GM19025 (cell line): ENCODE measurements at regions not wholly inside any gene's neighbourhood (a gene's known extent, or its start where the extent isn't known, plus 50 kb on each side); places are given as distances from the start of the nearest gene placed in this dataset.
"Not testable (repeated sequence)": the region's sequence is repeated elsewhere in the genome, so short reads cannot be mapped to it uniquely, and the experiment has no call there.

ENCODE experiments used
- ATAC-seq: cut with Tn5 transposase; IDR thresholded peaks from one replicate; pipeline ENCODE4 v1.9.1; 2021; ENCODE audit warnings: mild to moderate bottlenecking, low read depth, moderate library complexity; ENCODE audit not compliant: unreplicated experiment

DNA sequence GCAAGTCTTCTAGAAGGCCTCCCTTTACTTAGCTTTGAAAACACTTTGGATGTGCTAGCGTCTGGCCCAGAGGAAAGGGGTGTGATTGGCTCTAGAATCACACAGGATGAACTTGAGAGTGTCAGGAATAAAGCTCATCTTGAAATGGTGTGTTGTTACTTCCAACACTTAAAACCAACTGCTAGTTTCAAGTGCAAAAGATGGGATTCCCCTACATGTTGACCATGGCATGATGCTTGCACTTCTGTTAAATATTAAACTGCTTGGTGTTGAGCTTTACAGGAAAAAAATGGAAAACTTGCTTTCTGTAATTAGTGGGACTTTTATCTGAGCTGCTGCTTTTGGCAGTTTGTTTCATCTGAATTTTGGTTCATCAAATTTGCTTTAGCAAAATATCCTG is 261.1 kb downstream of the MED10 start:
- no peak for ATAC-seq

- ATAC-seq, result no peak
Measured at GRCh38 chr5:6115852-6116251, 262.5 kb downstream of the MED10 start.

GRCh38 chr5:6112538-6112937 is 265.8 kb downstream of the MED10 start:
- ATAC-seq, result no peak

GRCh38 chr5:6112125-6112524 is 266.2 kb downstream of the MED10 start:
- no peak for ATAC-seq

GRCh38 chr5:6111131-6111530 is 267.2 kb downstream of the MED10 start:
- no peak for ATAC-seq

GRCh38 chr5:6110441-6111005 is 267.8 kb downstream of the MED10 start:
- ATAC-seq, result no peak

DNA sequence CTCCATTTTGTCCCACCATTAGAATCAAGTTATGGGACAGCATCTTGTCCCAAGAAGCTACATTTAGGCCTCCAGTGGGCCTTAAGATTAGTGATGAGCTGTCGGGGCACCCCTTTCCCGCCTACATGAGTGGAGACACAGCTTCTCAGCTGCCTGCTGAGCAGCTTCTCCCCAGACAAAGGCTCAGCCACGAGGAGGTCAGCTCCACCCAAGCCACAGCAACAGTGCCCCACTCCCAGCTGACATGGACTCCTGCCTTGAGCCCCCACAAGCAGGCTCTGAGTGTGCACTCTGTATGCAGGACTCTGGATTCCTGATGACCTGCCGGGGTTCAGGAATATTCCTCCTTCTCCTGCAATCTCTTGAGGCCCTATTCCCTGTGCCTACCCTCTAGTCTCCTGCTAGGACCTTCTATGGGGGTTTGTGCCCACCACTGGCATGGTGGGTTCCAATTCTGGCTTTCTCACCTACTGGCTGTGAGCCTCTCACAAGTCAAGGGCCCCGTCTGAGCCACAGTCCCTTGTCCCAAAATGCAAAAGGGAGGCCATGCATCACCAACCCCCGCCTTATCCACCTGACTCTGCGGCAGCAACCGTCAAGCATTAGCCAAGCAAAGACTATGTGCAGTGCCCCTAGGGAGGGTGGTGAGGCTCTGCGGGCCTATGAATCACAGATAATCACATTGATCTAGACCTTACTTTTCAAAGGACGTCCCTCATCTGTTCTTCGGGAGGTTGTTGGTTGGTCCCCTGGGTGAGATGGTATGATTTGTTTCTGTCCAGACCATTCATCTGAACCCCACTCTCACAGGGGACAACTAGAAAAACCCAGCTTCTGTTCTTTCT is 269.1 kb downstream of the MED10 start:
- ATAC-seq, result no peak

DNA sequence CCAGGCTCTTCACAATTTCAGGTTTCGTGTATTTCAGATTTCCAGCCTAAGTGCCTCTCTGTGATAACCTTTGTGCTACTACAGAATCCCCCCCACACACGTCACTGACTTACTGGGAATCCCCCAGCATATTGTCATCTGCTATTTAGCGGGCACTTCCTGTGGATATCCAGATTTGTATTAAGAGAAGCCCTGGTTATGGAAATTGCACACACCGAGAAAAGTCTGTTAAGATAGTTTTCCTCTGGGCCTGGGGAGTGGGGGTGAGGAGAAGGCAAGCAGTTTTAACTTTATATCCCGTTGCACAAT is 269.9 kb downstream of the MED10 start:
- ATAC-seq, result no peak

GRCh38 chr5:6107675-6108539 is 270.4 kb downstream of the MED10 start:
- no peak for ATAC-seq

GRCh38 chr5:6106756-6107155 is 271.6 kb downstream of the MED10 start:
- ATAC-seq, result no peak

DNA sequence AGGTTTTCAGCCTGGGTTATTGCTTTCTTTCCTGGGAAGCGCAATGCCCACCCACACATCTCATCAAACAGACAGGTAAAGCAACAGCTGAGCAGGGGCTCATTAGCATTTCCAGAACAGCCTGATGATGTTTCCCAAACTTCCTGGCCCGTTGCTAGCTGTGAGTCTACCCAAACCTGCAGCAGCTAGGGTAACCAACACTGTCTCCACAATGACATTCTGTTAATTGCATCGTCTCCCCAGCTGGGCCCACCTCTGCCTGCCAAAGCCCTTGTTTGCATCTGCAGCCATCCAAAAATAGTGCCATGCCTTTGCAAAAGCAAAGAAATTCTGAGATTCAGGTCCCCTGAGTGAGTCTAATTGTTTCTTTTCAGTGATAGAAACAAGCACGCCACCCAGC is 273.0 kb downstream of the MED10 start:
- no peak for ATAC-seq

DNA sequence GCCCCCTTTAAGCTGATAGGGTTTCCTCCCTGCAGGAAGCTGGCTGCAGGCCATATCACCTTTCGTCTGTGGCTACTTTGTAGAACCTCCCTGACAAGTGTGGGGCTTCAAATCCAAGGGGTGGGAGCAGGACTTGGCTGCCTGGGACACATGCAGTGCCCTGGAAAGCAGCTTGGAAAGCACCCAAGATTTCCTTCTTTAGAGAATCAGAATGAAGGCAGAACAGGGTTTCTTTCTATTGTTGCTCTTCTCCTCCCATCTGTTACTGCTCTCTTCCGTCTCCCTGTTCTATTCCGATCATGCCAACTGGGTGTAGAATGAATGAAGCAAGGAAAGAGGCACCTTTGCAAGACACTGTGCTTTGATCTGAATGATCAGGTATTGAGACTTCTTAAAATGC is 282.2 kb downstream of the MED10 start:
- ATAC-seq, result no peak

- not testable (repeated sequence) for ATAC-seq
Measured at GRCh38 chr5:6094180-6094579, 284.2 kb downstream of the MED10 start.

GRCh38 chr5:6090838-6091237 is 287.5 kb downstream of the MED10 start:
- ATAC-seq, result no peak

GRCh38 chr5:6090079-6090654 is 288.2 kb downstream of the MED10 start:
- ATAC-seq, result no peak

GRCh38 chr5:6088706-6089105 is 289.6 kb downstream of the MED10 start:
- no peak for ATAC-seq

- ATAC-seq, result no peak
Measured at GRCh38 chr5:6087576-6087975, 290.8 kb downstream of the MED10 start.

- no peak for ATAC-seq
Measured at GRCh38 chr5:6086871-6087270, 291.5 kb downstream of the MED10 start.

DNA sequence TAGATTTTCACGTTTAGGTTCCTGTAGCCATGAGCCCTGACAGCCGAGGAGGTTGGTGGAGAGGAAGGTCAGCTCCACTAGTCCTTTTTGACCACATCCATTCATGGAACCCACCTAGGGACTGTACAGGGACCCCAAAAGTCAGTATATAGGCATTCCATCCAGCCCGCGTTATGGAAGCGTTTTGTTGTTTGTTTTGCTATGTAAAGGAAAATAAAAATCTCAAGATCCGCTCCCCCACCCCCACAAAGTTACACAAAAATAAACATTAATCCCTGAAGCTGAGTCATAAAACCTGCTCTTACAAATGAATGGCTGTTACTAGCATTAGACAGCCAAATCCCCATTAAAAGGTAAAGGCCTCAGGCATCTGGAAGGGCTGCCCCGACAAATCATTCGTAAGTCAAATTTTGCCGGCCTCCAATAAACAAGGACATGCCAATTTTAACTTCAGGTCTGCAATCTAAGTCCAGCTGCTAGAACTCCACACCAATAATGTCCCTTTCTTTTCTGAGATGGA is 292.9 kb downstream of the MED10 start:
- no peak for ATAC-seq

GRCh38 chr5:6084836-6085235 is 293.5 kb downstream of the MED10 start:
- no peak for ATAC-seq

- no peak for ATAC-seq
Measured at GRCh38 chr5:6084376-6084775, 294.0 kb downstream of the MED10 start.
